H9 (cell line): ENCODE measurements at regions not wholly inside any gene's neighbourhood (a gene's known extent, or its start where the extent isn't known, plus 50 kb on each side); places are given as distances from the start of the nearest gene placed in this dataset.
"Not testable (repeated sequence)": the region's sequence is repeated elsewhere in the genome, so short reads cannot be mapped to it uniquely, and the experiment has no call there.

ENCODE experiments used
- DNase-seq: peaks from one replicate; pipeline ENCODE4 v3.0.0-alpha.2; 2017
- H2AFZ ChIP-seq: one replicate; pipeline ENCODE4 v1.6.1; 2013; ENCODE audit warnings: mild to moderate bottlenecking, low read length, control low read depth, moderate library complexity
- H2AK5ac ChIP-seq: 2 replicates; pipeline ENCODE4 v1.6.1; 2013; ENCODE audit warnings: low read length, control low read depth, mixed read lengths; ENCODE audit not compliant: insufficient read length
- H2BK120ac ChIP-seq: one replicate; pipeline ENCODE4 v1.6.1; 2013; ENCODE audit warnings: low read depth, mild to moderate bottlenecking, low read length, control low read depth, inconsistent platforms; ENCODE audit not compliant: poor library complexity, severe bottlenecking
- H2BK12ac ChIP-seq: 2 replicates; pipeline ENCODE4 v1.6.1; 2013; ENCODE audit warnings: low read length, control low read depth, mixed read lengths, low read depth; ENCODE audit not compliant: insufficient read length
- H2BK15ac ChIP-seq: 2 replicates; pipeline ENCODE4 v1.6.1; 2013; ENCODE audit warnings: low read depth, low read length, control low read depth
- H2BK20ac ChIP-seq: one replicate; pipeline ENCODE4 v1.6.1; 2013; ENCODE audit warnings: low read depth, mild to moderate bottlenecking, low read length, control low read depth, inconsistent platforms; ENCODE audit not compliant: poor library complexity, severe bottlenecking
- H2BK5ac ChIP-seq: 2 replicates; pipeline ENCODE4 v1.6.1; 2013; ENCODE audit warnings: low read length, control low read depth, mixed read lengths; ENCODE audit not compliant: insufficient read length
- H3K14ac ChIP-seq: 2 replicates; pipeline ENCODE4 v1.6.1; 2013; ENCODE audit warnings: low read length, control low read depth; ENCODE audit not compliant: insufficient read depth
- H3K18ac ChIP-seq: 2 replicates; pipeline ENCODE4 v1.6.1; 2013; ENCODE audit warnings: low read depth, mild to moderate bottlenecking, mixed read lengths, low read length, control low read depth; ENCODE audit not compliant: insufficient read length
- H3K23ac ChIP-seq: 2 replicates; pipeline ENCODE4 v1.6.1; 2013; ENCODE audit warnings: low read length, control low read depth, mixed read lengths, low read depth; ENCODE audit not compliant: insufficient read length
- H3K23me2 ChIP-seq: 2 replicates; pipeline ENCODE4 v1.6.1; 2013; ENCODE audit warnings: low read depth, mild to moderate bottlenecking, mixed read lengths, low read length, control low read depth; ENCODE audit not compliant: insufficient read length, poor library complexity, severe bottlenecking
- H3K27ac ChIP-seq: 2 replicates; pipeline ENCODE4 v1.5.1; 2013; ENCODE audit warnings: low read length, control low read depth, mixed read lengths, low read depth; ENCODE audit not compliant: insufficient read length
- H3K27me3 ChIP-seq: 2 replicates; pipeline ENCODE4 v1.6.1; 2013; ENCODE audit warnings: low read length, control low read depth, inconsistent platforms; ENCODE audit not compliant: insufficient read depth
- H3K4ac ChIP-seq: 2 replicates; pipeline ENCODE4 v1.6.1; 2013; ENCODE audit warnings: low read depth, mild to moderate bottlenecking, control low read depth, inconsistent platforms, low read length, moderate library complexity
- H3K4me1 ChIP-seq: 2 replicates; pipeline ENCODE4 v1.6.1; 2013; ENCODE audit warnings: low read length, control low read depth, inconsistent platforms; ENCODE audit not compliant: insufficient read depth
- H3K4me2 ChIP-seq: 2 replicates; pipeline ENCODE4 v1.6.1; 2013; ENCODE audit warnings: low read length, control low read depth, mixed read lengths; ENCODE audit not compliant: insufficient read length, insufficient read depth
- H3K56ac ChIP-seq: 2 replicates; pipeline ENCODE4 v1.6.1; 2013; ENCODE audit warnings: low read depth, mild to moderate bottlenecking, mixed read lengths, low read length, control low read depth; ENCODE audit not compliant: insufficient read length
- H3K79me1 ChIP-seq: 2 replicates; pipeline ENCODE4 v1.6.1; 2013; ENCODE audit warnings: low read depth, mild to moderate bottlenecking, moderate library complexity, low read length, control low read depth, inconsistent platforms; ENCODE audit not compliant: insufficient read depth, poor library complexity, severe bottlenecking
- H3K79me2 ChIP-seq: 2 replicates; pipeline ENCODE4 v1.6.1; 2013; ENCODE audit warnings: low read length, control low read depth, inconsistent platforms; ENCODE audit not compliant: insufficient read depth
- H3K9ac ChIP-seq: 2 replicates; pipeline ENCODE4 v1.6.1; 2013; ENCODE audit warnings: low read length, control low read depth, mixed read lengths; ENCODE audit not compliant: insufficient read length; ENCODE audit errors: extremely low read depth
- H3K9me3 ChIP-seq: one replicate; pipeline ENCODE4 v1.6.1; 2013; ENCODE audit warnings: low read depth, low read length, inconsistent platforms; ENCODE audit not compliant: control insufficient read depth
- H3T11ph ChIP-seq: one replicate; pipeline ENCODE4 v1.6.1; 2013; ENCODE audit warnings: mild to moderate bottlenecking, low read length, control low read depth, inconsistent platforms
- H4K20me1 ChIP-seq: one replicate; pipeline ENCODE4 v1.6.1; 2013; ENCODE audit not compliant: control insufficient read depth, insufficient read length, insufficient read depth
- H4K5ac ChIP-seq: 2 replicates; pipeline ENCODE4 v1.6.1; 2013; ENCODE audit warnings: low read depth, mild to moderate bottlenecking, mixed read lengths, low read length, control low read depth; ENCODE audit not compliant: insufficient read length
- H4K8ac ChIP-seq: replicated peaks from 2 replicates; pipeline ENCODE4 v1.6.1; 2013; ENCODE audit warnings: low read length, control low read depth, mixed read lengths, low read depth; ENCODE audit not compliant: insufficient read length
- H4K91ac ChIP-seq: 2 replicates; pipeline ENCODE4 v1.6.1; 2013; ENCODE audit warnings: low read depth, mild to moderate bottlenecking, moderate library complexity, mixed read lengths, low read length, control low read depth; ENCODE audit not compliant: insufficient read length
- H3K27ac Mint-ChIP-seq, 3 experiments: 2 replicates in 2 of 3; 3 replicates in 1 of 3; pipeline ENCODE4 v1.8.0; 2020 to 2021; ENCODE audit warnings: mixed read lengths in 3 of 3, mild to moderate bottlenecking in 1 of 3, moderate library complexity in 1 of 3
- H3K27me3 Mint-ChIP-seq: 2 replicates; pipeline ENCODE4 v1.8.0; 2021; ENCODE audit warnings: low read depth, mild to moderate bottlenecking, moderate library complexity, mixed read lengths
- H3K36me3 Mint-ChIP-seq, 3 experiments: 2 replicates in 2 of 3; 3 replicates in 1 of 3; pipeline ENCODE4 v1.8.0; 2020 to 2021; ENCODE audit warnings: low read depth in 3 of 3, mixed read lengths in 3 of 3; ENCODE audit not compliant: insufficient read depth in 1 of 3
- H3K4me1 Mint-ChIP-seq, 2 experiments: 2 replicates each; pipeline ENCODE4 v1.8.0; 2020; ENCODE audit warnings: mixed read lengths in 2 of 2
- H3K4me3 Mint-ChIP-seq, 2 experiments: 2 replicates in 1 of 2; 3 replicates in 1 of 2; pipeline ENCODE4 v1.8.0; 2020 to 2021; ENCODE audit warnings: mild to moderate bottlenecking in 2 of 2, mixed read lengths in 2 of 2, moderate library complexity in 1 of 2
- H3K9me3 Mint-ChIP-seq, 2 experiments: 2 replicates in 1 of 2; 3 replicates in 1 of 2; pipeline ENCODE4 v1.8.0; 2020; ENCODE audit warnings: mild to moderate bottlenecking in 2 of 2, mixed read lengths in 2 of 2, moderate library complexity in 1 of 2
- WGBS: extraction: QIAGEN DNeasy Blood & Tissue Kit; methylation state at CpG from one replicate; pipeline ENCODE4 v1.1.7; 2013; ENCODE audit warnings: missing lambda C conversion rate, low lambda C conversion rate, mixed read lengths; ENCODE audit not compliant: insufficient read length; ENCODE audit errors: extremely low coverage; 5-methylcytosine and 5-hydroxymethylcytosine counted together
- TF ChIP-seq, protein P1 (sequence below): fragments of 200-600 bp; sonication (generic); conservative IDR thresholded peaks from 3 replicates; pipeline ENCODE4 v1.8.0; 2021; ENCODE audit warnings: antibody characterized with exemption, mild to moderate bottlenecking

DNA sequence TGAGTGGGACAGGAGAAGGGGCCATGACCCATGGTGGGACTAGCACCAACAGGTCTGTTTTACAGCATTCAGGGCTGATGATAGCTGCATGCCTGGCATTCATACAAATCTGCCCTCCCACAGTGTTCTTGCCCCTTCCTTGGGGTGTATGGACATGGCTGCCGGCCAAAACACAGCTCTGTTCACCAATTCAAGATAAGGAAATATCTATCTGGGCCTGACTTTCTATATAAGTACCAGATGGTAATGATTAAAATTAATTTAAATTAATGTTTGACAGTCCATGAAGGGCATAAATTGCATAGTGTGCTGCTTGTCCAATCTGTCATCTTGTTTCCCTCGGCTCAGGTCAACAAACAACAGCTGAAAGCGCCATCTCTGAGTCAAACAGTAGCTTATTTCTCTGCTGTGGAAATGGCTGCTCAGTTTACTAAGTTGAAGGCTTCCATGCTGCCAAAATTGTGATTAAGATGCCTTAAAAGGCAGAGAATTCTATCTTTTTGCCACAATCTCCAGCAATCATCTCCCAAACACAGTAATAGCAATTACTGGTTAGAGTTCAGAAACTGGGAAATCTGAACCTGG is 67.0 kb upstream of the TSPAN7 start:
- Histone ChIP-seq H3K4me1 (no peaks in the 10 kb centered on the region; the same call in 1 of the 2 replicates), H2BK12ac (no peak overlapping the region), H3K4me2 (no peak overlapping the region), H3K27me3 (no peaks in the 10 kb centered on the region), H3K23ac (no peak overlapping the region), H3K18ac (no peak overlapping the region), H2BK15ac (no peak overlapping the region), H2AFZ (no peak overlapping the region), H4K8ac (no peak overlapping the region), H2BK120ac (no peak overlapping the region), H3K79me1 (no peaks in the 10 kb centered on the region), H3K23me2 (no peaks in the 10 kb centered on the region), H4K5ac (no peak overlapping the region), H3K79me2 (no peaks in the 10 kb centered on the region), H3K56ac (no peak overlapping the region), H2BK5ac (no peak overlapping the region), H4K20me1 (no peaks in the 10 kb centered on the region), H3K4ac (no peak overlapping the region), H3T11ph (no peak overlapping the region), H3K14ac (no peak overlapping the region), H3K9me3 (peaks cover 6% of the 10 kb centered on the region), H3K27ac (no peak overlapping the region), H3K9ac (no peak overlapping the region), H4K91ac (no peak overlapping the region), H2AK5ac (no peak overlapping the region), H2BK20ac (no peak overlapping the region)
- H3K9me3 Mint-ChIP-seq, result peaks cover 51 to 73% of the 10 kb centered on the region in 2 experiments
- peaks cover 6% of the 10 kb centered on the region for H3K27me3 Mint-ChIP-seq
- TF ChIP-seq, protein P1, sequence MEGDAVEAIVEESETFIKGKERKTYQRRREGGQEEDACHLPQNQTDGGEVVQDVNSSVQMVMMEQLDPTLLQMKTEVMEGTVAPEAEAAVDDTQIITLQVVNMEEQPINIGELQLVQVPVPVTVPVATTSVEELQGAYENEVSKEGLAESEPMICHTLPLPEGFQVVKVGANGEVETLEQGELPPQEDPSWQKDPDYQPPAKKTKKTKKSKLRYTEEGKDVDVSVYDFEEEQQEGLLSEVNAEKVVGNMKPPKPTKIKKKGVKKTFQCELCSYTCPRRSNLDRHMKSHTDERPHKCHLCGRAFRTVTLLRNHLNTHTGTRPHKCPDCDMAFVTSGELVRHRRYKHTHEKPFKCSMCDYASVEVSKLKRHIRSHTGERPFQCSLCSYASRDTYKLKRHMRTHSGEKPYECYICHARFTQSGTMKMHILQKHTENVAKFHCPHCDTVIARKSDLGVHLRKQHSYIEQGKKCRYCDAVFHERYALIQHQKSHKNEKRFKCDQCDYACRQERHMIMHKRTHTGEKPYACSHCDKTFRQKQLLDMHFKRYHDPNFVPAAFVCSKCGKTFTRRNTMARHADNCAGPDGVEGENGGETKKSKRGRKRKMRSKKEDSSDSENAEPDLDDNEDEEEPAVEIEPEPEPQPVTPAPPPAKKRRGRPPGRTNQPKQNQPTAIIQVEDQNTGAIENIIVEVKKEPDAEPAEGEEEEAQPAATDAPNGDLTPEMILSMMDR, result no peak
- H3K36me3 Mint-ChIP-seq, result peaks cover 0 to 3% (median 2%) of the 10 kb centered on the region in 3 experiments; a peak in 4 of 7 replicates
- H3K4me1 Mint-ChIP-seq, result no peaks in the 10 kb centered on the region
- no peak for DNase-seq
- no peak overlapping the region for H3K27ac Mint-ChIP-seq
- no peak overlapping the region for H3K4me3 Mint-ChIP-seq
- no CpG with 5 or more reads among the region's 3 CpGs for WGBS

DNA sequence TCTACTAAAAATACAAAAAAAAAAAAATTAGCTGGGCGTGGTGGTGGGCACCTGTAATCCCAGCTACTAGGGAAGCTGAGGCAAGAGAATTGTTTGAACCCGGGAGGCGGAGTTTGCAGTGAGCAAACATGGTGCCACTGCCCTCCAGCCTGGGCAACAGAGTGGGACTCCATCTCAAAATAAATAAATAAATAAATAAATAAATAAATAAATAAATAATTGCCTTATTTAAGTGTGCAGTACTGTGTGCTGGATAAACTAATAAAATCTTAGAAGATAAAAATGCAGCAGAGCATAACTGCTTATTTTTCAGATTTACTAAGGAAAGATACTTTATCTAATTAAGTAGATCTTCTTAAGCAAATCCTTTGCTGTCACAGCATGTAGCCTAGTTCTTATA is 61.7 kb upstream of the TSPAN7 start:
- not testable (repeated sequence) for H3K27me3 Mint-ChIP-seq, H2BK12ac ChIP-seq, H3K27ac Mint-ChIP-seq, H3K56ac ChIP-seq, H3K23me2 ChIP-seq, H3K27ac ChIP-seq, H2BK20ac ChIP-seq, H2AFZ ChIP-seq, H3K9me3 ChIP-seq, H3K4me2 ChIP-seq, H2BK120ac ChIP-seq, H2AK5ac ChIP-seq, H2BK15ac ChIP-seq, H3K36me3 Mint-ChIP-seq, H3K18ac ChIP-seq, H3K79me1 ChIP-seq, H3K79me2 ChIP-seq, H3K9ac ChIP-seq, H3K4me1 Mint-ChIP-seq, H3K4me1 ChIP-seq, H4K91ac ChIP-seq, H4K20me1 ChIP-seq, H3T11ph ChIP-seq, H3K27me3 ChIP-seq, H3K4me3 Mint-ChIP-seq, H3K4ac ChIP-seq, H4K5ac ChIP-seq, DNase-seq, H3K23ac ChIP-seq, H4K8ac ChIP-seq, H3K14ac ChIP-seq, H2BK5ac ChIP-seq
- WGBS, result no CpG with 5 or more reads among the region's 3 CpGs
- peaks cover 48 to 60% of the 10 kb centered on the region in 2 experiments for H3K9me3 Mint-ChIP-seq
